GM20000 (cell line): ENCODE measurements at regions not wholly inside any gene's neighbourhood (a gene's known extent, or its start where the extent isn't known, plus 50 kb on each side); places are given as distances from the start of the nearest gene placed in this dataset.

Experiments used
- DNase-seq: peaks from one replicate; pipeline ENCODE4 v3.0.0; 2012; ENCODE audit warnings: low spot score
- CTCF ChIP-seq: IDR thresholded peaks from 2 replicates; pipeline ENCODE4 v1.5.1; 2012; ENCODE audit warnings: mild to moderate bottlenecking, control low read depth; ENCODE audit errors: extremely low read depth, missing control alignments

GRCh38 chr9:118028225-118028624, 324.0 kb downstream of the TLR4 start:
- DNase-seq, result no peak
- TF ChIP-seq CTCF, result no peak

- DNase-seq, result no peak
- no peak for TF ChIP-seq CTCF
Measured at GRCh38 chr9:118029425-118029824, 325.2 kb downstream of the TLR4 start.

- no peak for DNase-seq
- no peak for TF ChIP-seq CTCF
Measured at GRCh38 chr9:118034701-118035100, 330.5 kb downstream of the TLR4 start.

GRCh38 chr9:118038713-118039112, 334.5 kb downstream of the TLR4 start:
- no peak for DNase-seq
- TF ChIP-seq CTCF, result no peak

- no peak for TF ChIP-seq CTCF
- no peak for DNase-seq
Measured at GRCh38 chr9:118058227-118058626, 354.0 kb downstream of the TLR4 start.

- TF ChIP-seq CTCF, result no peak
- no peak for DNase-seq
Measured at GRCh38 chr9:118059484-118060278, 355.5 kb downstream of the TLR4 start.

GRCh38 chr9:118083161-118083560, 379.0 kb downstream of the TLR4 start:
- DNase-seq, result no peak
- TF ChIP-seq CTCF, result no peak
